ENCODE measurements at regions not wholly inside any gene's neighbourhood (a gene's known extent, or its start where the extent isn't known, plus 50 kb on each side); places are given as distances from the start of the nearest gene placed in this dataset.

DNA sequence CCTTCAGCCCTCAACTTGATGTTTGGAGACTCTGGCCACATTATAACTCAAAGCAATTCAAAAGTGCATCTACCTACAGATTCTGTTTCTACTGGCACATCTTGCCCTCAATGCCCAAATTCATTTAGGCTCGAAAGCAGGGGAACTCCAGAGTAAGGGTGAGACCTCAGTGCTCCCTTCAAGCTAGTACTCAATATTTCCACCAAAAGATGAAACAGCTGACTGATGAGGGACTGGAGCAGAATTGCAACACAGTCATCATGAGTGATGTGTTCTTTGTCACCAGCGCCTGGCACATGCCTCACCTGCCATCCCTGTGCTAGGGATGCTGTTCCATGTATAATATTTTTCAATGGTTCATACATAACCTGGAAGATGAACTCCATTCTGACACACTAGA, 247.3 kb downstream of the DSEL start:
- TF ChIP-seq, protein P1, sequence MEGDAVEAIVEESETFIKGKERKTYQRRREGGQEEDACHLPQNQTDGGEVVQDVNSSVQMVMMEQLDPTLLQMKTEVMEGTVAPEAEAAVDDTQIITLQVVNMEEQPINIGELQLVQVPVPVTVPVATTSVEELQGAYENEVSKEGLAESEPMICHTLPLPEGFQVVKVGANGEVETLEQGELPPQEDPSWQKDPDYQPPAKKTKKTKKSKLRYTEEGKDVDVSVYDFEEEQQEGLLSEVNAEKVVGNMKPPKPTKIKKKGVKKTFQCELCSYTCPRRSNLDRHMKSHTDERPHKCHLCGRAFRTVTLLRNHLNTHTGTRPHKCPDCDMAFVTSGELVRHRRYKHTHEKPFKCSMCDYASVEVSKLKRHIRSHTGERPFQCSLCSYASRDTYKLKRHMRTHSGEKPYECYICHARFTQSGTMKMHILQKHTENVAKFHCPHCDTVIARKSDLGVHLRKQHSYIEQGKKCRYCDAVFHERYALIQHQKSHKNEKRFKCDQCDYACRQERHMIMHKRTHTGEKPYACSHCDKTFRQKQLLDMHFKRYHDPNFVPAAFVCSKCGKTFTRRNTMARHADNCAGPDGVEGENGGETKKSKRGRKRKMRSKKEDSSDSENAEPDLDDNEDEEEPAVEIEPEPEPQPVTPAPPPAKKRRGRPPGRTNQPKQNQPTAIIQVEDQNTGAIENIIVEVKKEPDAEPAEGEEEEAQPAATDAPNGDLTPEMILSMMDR (conservative IDR thresholded peaks at IDR 0.05; ENCODE audit: low read depth, low read length), result no peak
- no peak overlapping the region for H3K4me3 ChIP-seq (ENCODE audit: low read length)
- no peak for DNase-seq (ENCODE audit: low read depth)

DNA sequence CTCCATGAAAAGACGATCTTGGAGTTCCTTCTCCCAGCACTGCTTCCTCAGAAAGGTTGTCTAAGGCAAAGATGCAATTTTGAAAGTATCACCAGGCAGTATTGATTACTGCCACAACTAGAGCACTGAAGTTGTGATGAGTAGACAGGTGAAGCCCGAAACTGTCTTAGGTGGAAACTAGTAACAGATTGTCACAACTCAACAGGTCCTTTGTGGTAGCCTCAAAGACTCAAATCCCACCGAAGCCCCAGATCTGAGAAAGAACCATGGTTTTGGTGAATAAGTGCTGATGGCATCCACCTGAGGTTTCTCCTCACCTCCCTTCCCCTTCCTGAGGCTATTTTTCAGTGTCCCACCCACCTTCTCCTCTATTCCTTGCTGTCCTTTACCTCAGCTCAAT, 248.0 kb downstream of the DSEL start:
- H3K4me3 ChIP-seq (ENCODE audit: low read length), result no peak overlapping the region
- TF ChIP-seq, protein P1 (conservative IDR thresholded peaks at IDR 0.05; ENCODE audit: low read depth, low read length), result no peak
- DNase-seq (ENCODE audit: low read depth), result no peak

DNA sequence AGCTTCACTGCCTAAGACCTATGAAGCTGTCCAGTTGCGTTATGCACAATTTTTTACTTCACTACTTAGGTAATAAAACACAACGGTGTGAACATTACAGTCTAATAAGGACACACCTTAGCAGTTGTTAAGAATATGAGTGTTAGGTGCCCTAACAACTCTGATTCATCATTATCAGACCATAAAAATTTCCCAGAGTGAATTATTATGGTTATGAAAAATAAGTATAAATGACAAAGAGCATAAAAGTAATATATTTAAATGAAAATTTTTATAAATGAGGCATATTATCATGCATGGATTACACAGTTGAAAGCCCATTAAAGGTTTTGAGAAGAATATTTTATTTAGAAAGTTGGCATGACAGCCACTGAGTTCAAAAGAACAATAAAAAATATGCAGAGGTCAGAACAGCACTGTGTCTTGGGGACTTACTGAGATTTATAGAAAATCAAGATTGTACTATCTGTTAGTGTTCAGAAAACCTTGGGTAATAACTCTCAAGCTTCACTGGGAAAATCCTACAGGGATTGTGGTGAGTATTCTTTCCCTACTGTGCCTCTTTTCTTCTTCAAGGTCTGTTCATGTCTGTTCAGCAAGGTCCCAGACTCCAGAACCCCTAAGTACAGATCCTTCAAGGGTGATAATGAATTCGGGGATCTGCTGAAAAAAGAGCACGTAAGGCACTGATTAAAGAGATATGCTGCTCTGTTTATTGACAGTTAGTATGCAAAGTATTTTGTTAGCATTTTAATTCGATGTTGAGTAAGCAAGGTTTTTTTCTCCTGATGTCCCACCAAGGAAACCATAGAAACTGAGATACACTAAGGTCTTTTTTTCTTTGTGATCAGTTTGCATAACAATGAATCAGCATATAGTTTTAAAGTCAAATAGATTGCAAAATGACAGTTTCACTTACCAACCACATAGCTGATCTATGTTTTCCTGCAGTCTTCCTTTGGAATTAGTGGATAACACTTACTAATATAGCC, 250.0 kb downstream of the DSEL start:
- no peak overlapping the region for H3K4me3 ChIP-seq (ENCODE audit: low read length)
- TF ChIP-seq, protein P1 (conservative IDR thresholded peaks at IDR 0.05; ENCODE audit: low read depth, low read length), result no peak
- DNase-seq (ENCODE audit: low read depth), result no peak

DNA sequence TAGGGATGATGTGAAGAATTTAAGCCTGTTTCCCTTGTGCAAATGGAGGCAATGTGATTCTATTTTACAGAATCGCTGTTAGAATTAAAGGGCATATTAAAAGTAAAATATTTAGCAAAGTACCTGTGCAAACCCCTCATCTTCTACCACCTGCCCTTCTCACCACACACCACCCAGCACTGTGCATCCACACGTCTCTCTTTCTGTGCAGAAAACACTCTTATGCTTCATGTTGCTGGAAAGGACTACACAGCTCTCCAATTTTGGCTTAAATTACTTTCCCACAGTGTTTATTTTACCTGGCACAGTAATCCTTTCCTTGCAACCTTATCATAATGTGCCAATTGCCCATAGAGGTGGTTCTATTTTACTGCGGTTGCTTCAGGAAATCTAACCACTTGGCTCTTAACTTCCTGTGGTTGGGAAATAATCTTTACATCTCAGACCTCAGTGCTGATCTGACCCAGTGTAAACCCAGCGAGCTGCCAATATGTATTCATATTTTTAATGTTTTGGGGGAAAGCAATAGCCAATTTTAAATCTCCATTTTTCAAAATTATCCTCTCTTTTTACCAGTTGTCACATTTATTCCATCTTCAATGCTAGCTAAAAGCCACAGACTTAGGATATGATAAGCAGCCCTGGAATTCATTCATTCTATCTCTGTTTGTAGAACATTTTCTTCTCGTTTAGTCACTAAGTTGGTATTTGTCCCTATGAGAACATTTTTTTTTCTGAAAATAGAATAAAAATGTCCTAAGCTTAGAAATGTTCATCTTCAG, 250.9 kb downstream of the DSEL start:
- TF ChIP-seq, protein P1 (conservative IDR thresholded peaks at IDR 0.05; ENCODE audit: low read depth, low read length), result no peak
- H3K4me3 ChIP-seq (ENCODE audit: low read length), result no peak overlapping the region
- peak; percentile 20 for DNase-seq (ENCODE audit: low read depth)

DNA sequence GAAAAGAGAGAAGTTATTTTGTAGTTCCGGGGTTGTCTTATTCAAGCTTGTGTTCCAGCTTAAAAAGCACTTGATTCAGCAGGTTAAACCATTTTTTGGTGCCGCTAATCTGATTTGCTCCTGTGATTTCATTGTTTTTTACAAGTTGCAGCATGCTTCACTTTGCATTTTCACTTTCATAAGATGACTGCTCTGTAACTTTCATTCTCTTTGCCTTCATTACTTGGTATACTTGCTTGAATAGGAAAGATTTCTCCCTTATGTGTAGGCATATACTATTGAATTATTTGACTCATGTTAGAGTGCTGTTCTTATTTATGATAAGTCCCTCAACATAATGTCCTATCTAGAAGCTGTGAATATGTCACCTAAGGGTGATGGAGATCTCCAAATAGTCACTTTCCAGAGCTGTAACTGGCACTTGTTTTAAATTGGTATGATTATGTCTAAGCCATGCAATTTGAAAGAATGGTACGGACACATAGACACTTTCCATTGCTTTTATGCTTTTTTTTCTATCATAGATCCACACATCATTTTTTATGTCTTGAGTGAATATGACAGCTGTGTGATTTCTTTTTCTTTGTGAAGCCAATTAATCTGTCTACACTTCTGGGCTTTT, 254.5 kb downstream of the DSEL start:
- TF ChIP-seq, protein P1 (conservative IDR thresholded peaks at IDR 0.05; ENCODE audit: low read depth, low read length), result no peak
- H3K4me3 ChIP-seq (ENCODE audit: low read length), result no peak overlapping the region

DNA sequence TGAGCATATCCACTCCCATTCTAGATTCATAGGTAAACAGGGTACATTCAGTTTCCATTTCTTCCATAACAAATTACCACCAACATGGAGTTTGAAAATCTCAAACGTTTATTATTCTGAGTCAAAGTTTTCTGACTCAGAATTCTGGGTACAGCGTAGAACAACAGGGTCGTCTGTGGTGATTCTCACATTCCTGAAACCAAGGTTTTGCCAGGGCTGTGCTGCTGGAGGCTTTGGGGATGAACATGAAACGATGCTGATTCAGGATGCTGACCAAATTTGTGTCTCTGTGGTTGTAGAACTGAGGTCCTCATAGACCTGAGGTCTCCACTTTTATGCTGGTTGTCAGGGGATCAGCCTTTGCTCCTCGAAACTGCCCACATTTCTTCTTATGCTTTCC, 255.7 kb downstream of the DSEL start:
- TF ChIP-seq, protein P1 (conservative IDR thresholded peaks at IDR 0.05; ENCODE audit: low read depth, low read length), result no peak
- H3K4me3 ChIP-seq (ENCODE audit: low read length), result no peak overlapping the region
- DNase-seq (ENCODE audit: low read depth), result no peak

More for the DNA sequence above, 254.5 kb downstream of the DSEL start:
- no peak for DNase-seq (ENCODE audit: low read depth)
